Globus pallidus (tissue), 1 donor: ENCODE measurements at regions not wholly inside any gene's neighbourhood (a gene's known extent, or its start where the extent isn't known, plus 50 kb on each side); places are given as distances from the start of the nearest gene placed in this dataset.

Experiments
- DNase-seq: peaks from one replicate; pipeline ENCODE4 v3.0.0-alpha.2; 2015; ENCODE audit warnings: low spot score

- no peak for DNase-seq
Observed at GRCh38 chr20:60510356-60510755, 552.1 kb downstream of the CDH26 start.

- DNase-seq = peak; percentile 76
Observed at GRCh38 chr20:60512443-60512842, 554.2 kb downstream of the CDH26 start.

- no peak for DNase-seq
Observed at GRCh38 chr20:60513141-60513540, 554.9 kb downstream of the CDH26 start.

GRCh38 chr20:60516442-60516841 lies 558.2 kb downstream of the CDH26 start:
- DNase-seq = no peak

GRCh38 chr20:60518022-60518421 lies 559.8 kb downstream of the CDH26 start:
- DNase-seq = no peak

DNA sequence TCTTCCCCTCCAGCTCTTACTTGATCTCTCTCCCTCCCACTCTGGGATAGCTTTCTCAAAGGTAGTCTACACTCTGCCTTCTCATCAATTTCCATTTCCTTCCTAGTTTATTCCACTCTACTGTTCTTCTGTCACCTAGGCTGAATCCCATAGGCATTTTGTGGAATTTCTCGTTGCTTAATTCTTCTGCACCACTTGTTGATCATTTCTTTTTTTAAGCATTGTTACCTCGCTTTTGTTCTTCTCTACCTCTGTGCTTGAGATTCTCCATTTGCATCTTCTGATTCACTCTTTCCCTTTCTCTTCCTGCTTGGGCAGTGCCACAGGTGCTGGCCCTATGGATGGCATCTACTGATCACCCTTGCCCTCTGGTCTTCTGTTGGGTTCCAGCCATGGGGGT lies 567.2 kb downstream of the CDH26 start:
- DNase-seq = no peak

DNA sequence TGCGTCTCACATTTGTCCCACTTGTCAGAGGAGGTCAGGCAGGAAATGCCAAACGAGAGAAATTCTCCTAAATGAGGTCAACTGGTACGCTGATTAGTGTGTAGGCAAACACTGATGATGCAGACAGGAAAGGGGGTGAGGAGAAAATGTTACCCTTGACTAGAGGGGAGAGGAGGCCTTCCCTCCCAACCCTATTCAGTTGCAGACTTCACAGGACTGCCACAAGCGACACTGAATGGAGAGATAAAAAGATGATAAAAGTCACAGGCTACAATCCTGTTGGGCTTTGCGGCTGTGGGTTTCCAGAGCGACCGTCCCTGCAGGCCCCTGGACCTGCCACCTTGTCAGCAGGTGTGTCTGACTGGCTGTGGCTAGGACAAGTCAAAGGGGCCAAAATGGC lies 569.4 kb downstream of the CDH26 start:
- no peak for DNase-seq

GRCh38 chr20:60528141-60528540 lies 569.9 kb downstream of the CDH26 start:
- DNase-seq = no peak

- no peak for DNase-seq
Observed at GRCh38 chr20:60529149-60529548, 570.9 kb downstream of the CDH26 start.

- no peak for DNase-seq
Observed at GRCh38 chr20:60535211-60535610, 577.0 kb downstream of the CDH26 start.

- DNase-seq = no peak
Observed at GRCh38 chr20:60540591-60540990, 582.4 kb downstream of the CDH26 start.

DNA sequence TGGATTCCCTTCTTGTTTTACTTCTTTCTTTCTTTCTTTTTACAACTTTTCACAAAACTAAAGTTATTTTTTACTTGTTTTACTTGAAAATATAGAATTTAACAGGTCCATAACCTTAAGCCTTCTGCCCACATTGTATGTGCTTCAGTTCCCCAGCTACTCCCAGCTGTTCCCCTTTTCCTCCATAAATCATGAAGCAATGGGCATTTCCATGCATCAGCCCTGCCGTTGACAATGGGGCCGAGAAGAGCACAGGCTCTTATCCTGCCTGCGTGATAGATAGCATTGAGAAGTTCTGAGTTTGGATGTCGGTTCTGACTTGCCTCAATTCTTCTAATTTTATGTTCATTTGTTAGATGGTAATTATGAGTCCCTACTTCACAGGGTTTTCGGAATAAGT lies 583.8 kb downstream of the CDH26 start:
- DNase-seq = no peak

DNA sequence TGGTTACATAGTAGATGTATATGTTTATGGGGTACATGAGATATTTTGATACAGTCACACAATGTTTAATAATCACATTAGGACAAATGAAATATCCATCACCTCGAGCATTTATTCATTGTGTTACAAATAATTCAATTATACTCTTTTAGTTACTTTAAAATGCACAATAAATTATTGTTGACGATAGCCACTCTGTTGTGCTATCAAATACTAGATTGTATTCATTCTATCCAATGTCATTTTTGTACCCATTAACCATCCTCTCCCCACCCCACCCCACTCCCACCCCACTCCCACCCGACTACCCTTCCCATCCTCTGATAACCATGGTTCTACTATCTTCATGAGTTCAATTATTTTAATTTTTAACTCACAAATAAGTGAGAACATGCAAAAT lies 585.4 kb downstream of the CDH26 start:
- no peak for DNase-seq

- DNase-seq = no peak
Observed at GRCh38 chr20:60553095-60553494, 594.9 kb downstream of the CDH26 start.

GRCh38 chr20:60558486-60558885 lies 600.3 kb downstream of the CDH26 start:
- no peak for DNase-seq

DNA sequence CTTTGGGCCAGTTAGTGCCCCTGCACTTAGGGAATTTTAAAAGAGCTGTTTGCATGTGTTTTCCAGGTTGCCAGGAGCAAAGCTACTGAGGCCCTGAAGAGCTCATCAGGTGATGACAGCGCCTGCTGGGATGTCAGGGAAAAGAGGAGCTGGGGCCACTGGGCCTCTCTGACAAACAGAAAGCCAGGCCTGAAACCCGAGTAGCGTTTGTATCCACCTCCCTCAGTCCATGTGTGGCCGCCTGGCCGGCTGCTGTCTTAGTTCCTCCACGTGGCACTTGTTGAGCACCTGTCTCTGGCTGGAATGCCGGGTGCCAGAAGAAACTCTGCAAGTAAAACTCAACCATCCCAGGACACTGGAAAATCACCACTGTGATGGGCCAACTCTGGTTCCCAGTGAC lies 601.2 kb downstream of the CDH26 start:
- DNase-seq = no peak

DNA sequence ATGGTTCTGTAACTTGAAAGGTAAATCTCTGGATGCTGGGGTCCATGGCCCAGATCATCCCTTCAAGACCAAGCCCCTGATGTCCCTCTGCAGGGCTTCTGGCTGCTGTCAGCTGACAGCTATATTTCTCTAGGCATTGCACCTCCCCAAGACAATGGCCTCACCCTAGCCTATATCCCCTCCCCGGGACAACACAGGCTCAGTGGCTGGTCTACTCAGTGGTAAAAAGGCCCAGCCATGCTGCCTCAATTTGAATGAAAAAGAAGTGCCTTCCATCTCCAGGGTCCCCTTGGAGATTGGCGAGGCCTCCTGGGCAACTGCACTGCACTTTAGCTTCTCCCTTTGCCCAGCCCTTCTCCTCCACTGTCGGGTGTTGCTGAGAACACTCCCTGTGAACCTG lies 602.8 kb downstream of the CDH26 start:
- DNase-seq = no peak

- no peak for DNase-seq
Observed at GRCh38 chr20:60565083-60565482, 606.9 kb downstream of the CDH26 start.

- no peak for DNase-seq
Observed at GRCh38 chr20:60565551-60565950, 607.3 kb downstream of the CDH26 start.

GRCh38 chr20:60569116-60569515 lies 610.9 kb downstream of the CDH26 start:
- no peak for DNase-seq

- DNase-seq = no peak
Observed at GRCh38 chr20:60570481-60571277, 612.5 kb downstream of the CDH26 start.

DNA sequence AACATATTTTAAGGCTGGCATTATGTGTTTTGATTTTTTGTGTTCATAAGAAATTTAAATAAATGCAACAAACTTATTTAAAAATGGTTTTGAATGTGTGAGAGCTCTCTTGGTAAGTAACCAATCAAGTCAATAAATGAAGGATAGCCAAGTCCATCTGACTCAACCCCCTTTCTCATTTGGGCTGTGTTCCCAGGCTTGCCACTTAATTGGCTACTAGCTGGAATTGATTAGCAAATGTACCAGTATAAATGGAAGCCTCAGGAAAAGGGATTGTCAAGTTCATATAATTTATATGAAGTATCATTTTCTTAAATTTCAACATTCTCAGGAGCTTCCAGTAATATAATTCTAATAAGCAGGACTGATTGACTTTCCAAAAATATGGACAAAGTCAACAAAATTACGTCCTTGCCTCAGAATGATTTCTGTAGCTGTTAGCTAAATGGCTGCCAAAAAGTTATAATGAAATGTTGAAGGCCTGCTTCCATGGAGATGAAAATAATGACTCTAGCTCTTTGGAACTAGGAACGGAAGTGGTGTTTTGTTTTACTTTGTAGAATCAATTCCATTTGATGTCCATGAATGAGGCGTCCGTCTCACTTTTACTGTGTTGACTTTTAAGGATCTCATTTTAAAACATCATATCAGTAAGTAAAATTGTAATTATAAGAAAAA lies 614.9 kb downstream of the CDH26 start:
- peak; percentile 19 for DNase-seq

DNA sequence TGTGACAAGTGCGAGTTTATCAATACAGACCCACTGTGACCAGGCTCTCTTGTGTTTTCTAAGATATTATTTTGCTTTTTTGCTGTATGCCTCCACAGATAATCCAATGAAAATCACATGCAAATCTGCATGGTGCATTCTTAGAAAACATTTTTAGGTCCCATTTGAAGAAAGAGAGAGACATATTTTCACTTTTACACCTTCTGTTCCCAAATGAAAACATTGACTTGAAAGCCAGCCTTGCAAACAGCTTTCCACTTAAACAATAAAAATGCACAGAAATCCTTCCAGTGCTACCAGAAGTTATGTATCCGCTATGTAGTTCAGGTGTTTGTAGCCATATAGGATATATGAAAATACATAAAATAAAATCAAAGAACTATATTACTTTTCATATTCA lies 618.0 kb downstream of the CDH26 start:
- DNase-seq = no peak
